Mesenchymal stem cell (in vitro differentiated cells and primary cell): ENCODE measurements at regions not wholly inside any gene's neighbourhood (a gene's known extent, or its start where the extent isn't known, plus 50 kb on each side); places are given as distances from the start of the nearest gene placed in this dataset.
"Not testable (repeated sequence)": the region's sequence is repeated elsewhere in the genome, so short reads cannot be mapped to it uniquely, and the experiment has no call there.

ENCODE experiments used
- DNase-seq: peaks from one replicate; pipeline ENCODE4 v3.0.0-alpha.2; 2013
- H2AFZ ChIP-seq: one replicate; pipeline ENCODE4 v1.6.1; 2013; ENCODE audit warnings: low read depth, mild to moderate bottlenecking, control low read depth, inconsistent platforms, low read length, moderate library complexity
- H2AK5ac ChIP-seq: 2 replicates; pipeline ENCODE4 v1.6.1; 2013; ENCODE audit warnings: low read length, moderate library complexity, mild to moderate bottlenecking, inconsistent platforms; ENCODE audit not compliant: severe bottlenecking
- H2BK120ac ChIP-seq: one replicate; pipeline ENCODE4 v1.6.1; 2013; ENCODE audit warnings: low read depth, mild to moderate bottlenecking, inconsistent platforms, low read length, moderate library complexity
- H2BK12ac ChIP-seq, 2 experiments: one replicate each; pipeline ENCODE4 v1.6.1; 2013; ENCODE audit warnings: inconsistent platforms in 2 of 2, low read length in 2 of 2, mild to moderate bottlenecking in 2 of 2, moderate library complexity in 2 of 2, control low read depth in 1 of 2
- H2BK15ac ChIP-seq: one replicate; pipeline ENCODE4 v1.6.1; 2013; ENCODE audit warnings: mild to moderate bottlenecking, low read depth, inconsistent platforms; ENCODE audit not compliant: poor library complexity, severe bottlenecking
- H2BK5ac ChIP-seq: 2 replicates; pipeline ENCODE4 v1.6.1; 2013; ENCODE audit warnings: low read depth, mild to moderate bottlenecking, low read length, control low read depth, inconsistent platforms; ENCODE audit not compliant: poor library complexity, severe bottlenecking
- H3K14ac ChIP-seq, 2 experiments: one replicate each; pipeline ENCODE4 v1.6.1; 2013; ENCODE audit warnings: inconsistent platforms in 2 of 2, low read length in 2 of 2, control low read depth in 1 of 2, mild to moderate bottlenecking in 1 of 2, moderate library complexity in 1 of 2
- H3K18ac ChIP-seq, 2 experiments: one replicate each; pipeline ENCODE4 v1.6.1; 2013; ENCODE audit warnings: inconsistent platforms in 2 of 2, low read length in 2 of 2, control low read depth in 1 of 2, low read depth in 1 of 2, mild to moderate bottlenecking in 1 of 2
- H3K23ac ChIP-seq, 2 experiments: one replicate each; pipeline ENCODE4 v1.6.1; 2013; ENCODE audit warnings: inconsistent platforms in 2 of 2, low read length in 2 of 2, mild to moderate bottlenecking in 2 of 2, moderate library complexity in 2 of 2, control low read depth in 1 of 2
- H3K27ac ChIP-seq: 2 replicates; pipeline ENCODE4 v1.5.1; 2013; ENCODE audit warnings: mild to moderate bottlenecking, moderate library complexity, low read length, control low read depth, inconsistent platforms; ENCODE audit not compliant: poor library complexity, severe bottlenecking
- H3K27me3 ChIP-seq, 2 experiments: 2 replicates each; pipeline versions ENCODE4 v1.6.1 to v1.7.0; 2013; ENCODE audit warnings: low read length in 2 of 2, mild to moderate bottlenecking in 2 of 2, moderate library complexity in 2 of 2, control low read depth in 1 of 2, inconsistent platforms in 1 of 2; ENCODE audit not compliant: control insufficient read depth in 1 of 2, insufficient read depth in 1 of 2
- H3K36me3 ChIP-seq, 2 experiments: 2 replicates each; pipeline versions ENCODE4 v1.6.1 to v1.7.0; 2013; ENCODE audit warnings: low read length in 2 of 2, control low read depth in 1 of 2, inconsistent platforms in 1 of 2, low read depth in 1 of 2, mild to moderate bottlenecking in 1 of 2; ENCODE audit not compliant: insufficient read depth in 2 of 2, control insufficient read depth in 1 of 2
- H3K4ac ChIP-seq, 2 experiments: one replicate each; pipeline ENCODE4 v1.6.1; 2013; ENCODE audit warnings: inconsistent platforms in 2 of 2, low read length in 2 of 2, mild to moderate bottlenecking in 2 of 2, moderate library complexity in 2 of 2, control low read depth in 1 of 2, low read depth in 1 of 2
- H3K4me1 ChIP-seq: 2 replicates; pipeline ENCODE4 v1.6.1; 2013; ENCODE audit warnings: low read depth, low read length, control low read depth; ENCODE audit not compliant: control insufficient read depth, insufficient read depth
- H3K4me2 ChIP-seq: 2 replicates; pipeline ENCODE4 v1.6.1; 2013; ENCODE audit warnings: low read length, mild to moderate bottlenecking, inconsistent platforms; ENCODE audit not compliant: poor library complexity, severe bottlenecking
- H3K4me3 ChIP-seq, 2 experiments: 2 replicates each; pipeline versions ENCODE4 v1.5.1 to v1.7.0; 2013; ENCODE audit warnings: low read length in 2 of 2, mild to moderate bottlenecking in 2 of 2, control low read depth in 1 of 2, low read depth in 1 of 2; ENCODE audit not compliant: insufficient read depth in 1 of 2
- H3K79me1 ChIP-seq: replicated peaks from 2 replicates; pipeline ENCODE4 v1.6.1; 2013; ENCODE audit warnings: mild to moderate bottlenecking, control low read depth, low read length, inconsistent platforms; ENCODE audit not compliant: poor library complexity, severe bottlenecking
- H3K9ac ChIP-seq: 2 replicates; pipeline ENCODE4 v1.7.0; 2013; ENCODE audit warnings: mild to moderate bottlenecking, low read length, moderate library complexity
- H3K9me3 ChIP-seq: 2 replicates; pipeline ENCODE4 v1.7.0; 2013; ENCODE audit warnings: mild to moderate bottlenecking, low read length; ENCODE audit not compliant: control insufficient read depth
- H4K8ac ChIP-seq: one replicate; pipeline ENCODE4 v1.6.1; 2013; ENCODE audit warnings: inconsistent platforms, mild to moderate bottlenecking, low read length, moderate library complexity
- H4K91ac ChIP-seq: one replicate; pipeline ENCODE4 v1.6.1; 2013; ENCODE audit warnings: mild to moderate bottlenecking, low read length, inconsistent platforms
- WGBS: methylation state at CpG from one replicate; pipeline ENCODE4 v1.1.7; 2013; ENCODE audit warnings: mixed read lengths; 5-methylcytosine and 5-hydroxymethylcytosine counted together

DNA sequence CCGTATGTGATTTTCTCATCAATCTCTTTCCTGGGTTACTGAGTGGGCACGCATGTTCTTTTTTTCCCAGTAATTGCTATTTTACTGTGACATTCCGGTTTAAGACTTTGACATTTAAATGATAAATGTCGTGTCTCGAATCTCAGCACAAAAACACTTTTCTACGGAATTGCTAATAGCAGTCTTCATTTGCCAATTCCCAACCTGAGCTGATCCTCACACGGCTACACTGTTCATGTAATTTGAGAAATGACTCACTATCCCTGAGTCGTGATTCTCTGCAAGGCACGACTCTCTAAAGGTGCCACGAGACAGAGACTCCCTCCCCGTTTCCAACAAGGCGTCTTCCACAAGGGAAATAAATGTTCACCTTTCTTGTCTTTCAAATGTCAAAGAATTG lies 88.7 kb upstream of the USP29 start:
- no peak overlapping the region for H4K91ac ChIP-seq

GRCh38 chr19:57033576-57033975 lies 86.2 kb upstream of the USP29 start:
- no peak overlapping the region for H3K4me3 ChIP-seq
- no peak overlapping the region for H3K14ac ChIP-seq
- no peak overlapping the region for H2AFZ ChIP-seq
- no peak overlapping the region for H4K91ac ChIP-seq
- H3K23ac ChIP-seq, result no peak overlapping the region
- H3K79me1 ChIP-seq, result no peaks in the 10 kb centered on the region
- H3K4me2 ChIP-seq, result no peak overlapping the region
- H4K8ac ChIP-seq, result no peak overlapping the region
- 85% methylated on average over 6 of the region's 8 CpGs for WGBS
- H2BK15ac ChIP-seq, result no peak overlapping the region
- no peaks in the 10 kb centered on the region for H3K4me1 ChIP-seq
- no peak overlapping the region for H2BK5ac ChIP-seq
- no peaks in the 10 kb centered on the region for H3K27me3 ChIP-seq
- DNase-seq, result no peak
- H3K18ac ChIP-seq, result no peak overlapping the region
- no peak overlapping the region for H3K27ac ChIP-seq
- no peaks in the 10 kb centered on the region for H3K36me3 ChIP-seq
- H3K9ac ChIP-seq, result no peak overlapping the region
- H2BK12ac ChIP-seq, result no peak overlapping the region
- H3K4ac ChIP-seq, result no peak overlapping the region
- H3K9me3 ChIP-seq, result peaks cover 35% of the 10 kb centered on the region
- H2AK5ac ChIP-seq, result no peak overlapping the region
- no peak overlapping the region for H2BK120ac ChIP-seq

More for the DNA sequence above, 88.7 kb upstream of the USP29 start:
- Histone ChIP-seq H2BK12ac (no peak overlapping the region), H3K79me1 (no peaks in the 10 kb centered on the region), H3K14ac (no peak overlapping the region), H3K27ac (no peak overlapping the region), H3K4me3 (no peak overlapping the region), H3K4me1 (no peaks in the 10 kb centered on the region), H3K9ac (no peak overlapping the region), H2BK15ac (no peak overlapping the region), H3K23ac (no peak overlapping the region), H2AK5ac (no peak overlapping the region), H4K8ac (no peak overlapping the region), H3K18ac (no peak overlapping the region), H3K36me3 (no peaks in the 10 kb centered on the region), H2BK5ac (no peak overlapping the region), H3K27me3 (no peaks in the 10 kb centered on the region), H3K4me2 (no peak overlapping the region), H3K9me3 (peaks cover 32% of the 10 kb centered on the region), H2BK120ac (no peak overlapping the region), H2AFZ (no peak overlapping the region), H3K4ac (no peak overlapping the region)
- DNase-seq, result no peak
- WGBS, result 89% methylated on average over 12 of the region's 12 CpGs

GRCh38 chr19:57034544-57034943 lies 85.2 kb upstream of the USP29 start:
- WGBS, result 82% methylated on average over 11 of the region's 11 CpGs
- no peaks in the 10 kb centered on the region for H3K79me1 ChIP-seq
- H3K27me3 ChIP-seq, result no peaks in the 10 kb centered on the region
- H3K4ac ChIP-seq, result no peak overlapping the region
- DNase-seq, result no peak
- H3K4me3 ChIP-seq, result no peak overlapping the region
- H4K8ac ChIP-seq, result no peak overlapping the region
- no peak overlapping the region for H2AK5ac ChIP-seq
- H3K18ac ChIP-seq, result no peak overlapping the region
- H3K23ac ChIP-seq, result no peak overlapping the region
- no peak overlapping the region for H2BK15ac ChIP-seq
- no peak overlapping the region for H3K14ac ChIP-seq
- no peak overlapping the region for H4K91ac ChIP-seq
- no peak overlapping the region for H2BK12ac ChIP-seq
- no peak overlapping the region for H3K9ac ChIP-seq
- no peak overlapping the region for H3K27ac ChIP-seq
- no peak overlapping the region for H3K4me2 ChIP-seq
- no peaks in the 10 kb centered on the region for H3K4me1 ChIP-seq
- no peak overlapping the region for H2BK5ac ChIP-seq
- no peak overlapping the region for H2BK120ac ChIP-seq
- no peak overlapping the region for H2AFZ ChIP-seq
- peaks cover 44% of the 10 kb centered on the region for H3K9me3 ChIP-seq
- H3K36me3 ChIP-seq, result no peaks in the 10 kb centered on the region

DNA sequence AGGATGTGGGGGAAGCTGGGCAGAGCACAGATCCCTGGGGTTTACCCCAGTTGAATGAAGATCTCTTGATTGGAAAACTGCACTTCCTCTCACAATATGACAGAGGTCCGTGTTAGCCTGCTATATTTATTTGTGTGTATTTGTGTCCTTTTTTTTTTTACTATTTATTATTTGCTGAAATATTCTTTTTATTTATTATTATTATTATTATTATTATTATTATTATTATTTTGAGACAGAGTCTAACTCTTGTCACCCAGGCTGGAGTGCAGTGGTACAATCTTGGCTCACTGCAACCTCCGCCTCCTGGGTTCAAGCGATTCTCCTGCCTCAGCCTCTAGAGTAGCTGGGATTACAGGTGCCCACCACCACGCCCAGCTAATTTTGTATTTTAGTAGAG lies 84.0 kb upstream of the USP29 start:
- H3K79me1 ChIP-seq, H3K4ac ChIP-seq, H3K4me3 ChIP-seq, DNase-seq, H3K4me2 ChIP-seq, H3K23ac ChIP-seq, H4K91ac ChIP-seq, H3K9ac ChIP-seq, H3K4me1 ChIP-seq, H4K8ac ChIP-seq, H3K27ac ChIP-seq, H3K18ac ChIP-seq, H2AK5ac ChIP-seq, H2AFZ ChIP-seq, H2BK5ac ChIP-seq, H2BK15ac ChIP-seq, H3K27me3 ChIP-seq, H3K14ac ChIP-seq, H3K36me3 ChIP-seq, H2BK120ac ChIP-seq, H2BK12ac ChIP-seq: not testable (repeated sequence)
- WGBS, result 68% methylated on average over 3 of the region's 4 CpGs
- peaks cover 41% of the 10 kb centered on the region for H3K9me3 ChIP-seq
